GM18505 (cell line): ENCODE measurements at regions not wholly inside any gene's neighbourhood (a gene's known extent, or its start where the extent isn't known, plus 50 kb on each side); places are given as distances from the start of the nearest gene placed in this dataset.

Experiments used
- ATAC-seq: cut with Tn5 transposase; IDR thresholded peaks from one replicate; pipeline ENCODE4 v1.9.1; 2021; ENCODE audit not compliant: unreplicated experiment
- POLR2A ChIP-seq: IDR thresholded peaks from 4 replicates; pipeline ENCODE4 v1.6.1; 2011; ENCODE audit warnings: borderline replicate concordance; ENCODE audit not compliant: insufficient read depth, insufficient read length; ENCODE audit errors: extremely low read depth

DNA sequence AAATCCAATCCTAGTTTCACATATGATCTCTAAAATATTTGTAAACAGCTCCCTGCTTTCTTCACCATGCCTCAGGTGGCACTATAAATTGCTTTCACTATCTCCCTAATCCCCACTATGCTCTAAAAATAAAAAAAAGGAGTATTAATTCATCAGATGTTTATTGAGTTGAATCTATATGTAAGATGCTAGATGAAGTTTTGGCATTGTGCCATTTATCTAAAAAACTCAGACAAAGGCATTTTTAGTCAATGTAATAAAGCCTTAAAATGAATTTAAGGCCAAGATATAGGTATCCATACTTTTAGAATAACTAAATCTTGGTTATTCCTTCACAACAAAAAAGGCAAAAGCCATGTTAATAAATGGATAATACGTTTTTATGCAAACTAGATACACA, 373.9 kb downstream of the ETS1 start:
- no peak for ATAC-seq
- no peak for TF ChIP-seq POLR2A

DNA sequence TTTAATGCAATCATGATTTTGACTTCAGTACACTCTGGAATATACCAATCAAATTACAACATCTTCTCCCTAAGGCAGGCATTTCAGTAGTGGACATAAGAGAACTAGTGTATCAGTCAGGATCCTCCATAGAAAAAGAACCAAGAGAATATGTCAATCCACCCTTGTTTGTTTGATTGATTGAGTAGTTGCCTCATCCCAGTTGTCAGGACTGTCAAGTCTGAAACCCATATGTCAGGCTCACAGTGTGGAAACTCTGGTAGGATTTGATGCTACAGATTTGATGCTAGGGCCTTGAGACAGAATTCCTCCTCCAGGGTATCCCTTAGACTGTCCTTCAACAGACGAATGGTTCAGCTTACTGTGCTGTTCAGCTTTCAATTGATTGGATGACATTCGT, 375.0 kb downstream of the ETS1 start:
- ATAC-seq: no peak
- TF ChIP-seq POLR2A: no peak

DNA sequence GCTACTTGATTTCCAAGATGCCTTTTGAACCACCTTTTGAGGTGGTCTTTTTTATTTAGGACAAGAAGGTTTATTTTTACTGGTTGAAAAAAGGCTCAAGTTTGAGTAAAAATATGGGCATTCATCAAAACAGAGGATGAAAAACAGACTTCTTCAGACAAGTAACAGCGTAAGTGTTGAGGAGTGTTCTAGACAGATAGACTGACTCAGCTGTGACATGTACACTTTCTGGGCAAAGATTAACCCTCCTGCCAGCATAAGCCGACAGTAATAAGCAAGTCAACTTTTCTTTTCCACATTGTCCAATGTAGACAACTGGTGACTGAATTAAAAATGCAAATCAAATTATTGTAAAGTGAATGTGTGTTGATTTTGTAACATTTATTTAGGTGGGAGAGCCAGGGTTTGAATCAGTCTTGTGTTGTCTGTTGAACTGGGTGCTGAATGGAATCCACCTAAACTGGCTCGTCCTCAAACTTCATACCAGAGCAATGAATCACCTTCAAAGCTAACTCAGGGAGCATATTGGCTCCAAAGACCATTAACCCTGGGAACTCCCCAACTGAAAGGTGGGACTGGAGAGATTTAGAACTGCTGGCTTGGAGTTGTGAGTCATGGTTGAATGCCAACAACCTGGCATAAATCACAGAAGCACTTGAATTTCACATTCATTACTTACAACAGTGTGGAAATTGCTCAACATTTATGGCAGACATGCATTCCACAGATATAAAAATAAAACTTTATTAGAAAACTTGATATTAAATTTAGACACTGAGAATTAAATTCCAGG, 377.0 kb downstream of the ETS1 start:
- no peak for TF ChIP-seq POLR2A
- no peak for ATAC-seq

DNA sequence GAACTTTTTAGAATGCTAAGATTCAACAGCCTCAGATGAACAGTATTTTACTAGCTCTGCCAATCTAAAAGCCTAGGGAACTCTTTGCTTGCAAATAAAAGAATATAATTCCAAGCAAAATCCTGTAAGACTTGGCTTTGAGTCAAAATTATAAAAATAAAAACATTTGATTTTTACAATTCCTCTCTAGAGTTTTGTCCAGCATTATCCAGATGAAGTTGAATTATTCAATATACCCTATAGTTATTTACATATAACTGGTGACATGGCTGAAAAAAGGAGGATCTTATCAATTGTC, 378.3 kb downstream of the ETS1 start:
- no peak for TF ChIP-seq POLR2A
- ATAC-seq: no peak

DNA sequence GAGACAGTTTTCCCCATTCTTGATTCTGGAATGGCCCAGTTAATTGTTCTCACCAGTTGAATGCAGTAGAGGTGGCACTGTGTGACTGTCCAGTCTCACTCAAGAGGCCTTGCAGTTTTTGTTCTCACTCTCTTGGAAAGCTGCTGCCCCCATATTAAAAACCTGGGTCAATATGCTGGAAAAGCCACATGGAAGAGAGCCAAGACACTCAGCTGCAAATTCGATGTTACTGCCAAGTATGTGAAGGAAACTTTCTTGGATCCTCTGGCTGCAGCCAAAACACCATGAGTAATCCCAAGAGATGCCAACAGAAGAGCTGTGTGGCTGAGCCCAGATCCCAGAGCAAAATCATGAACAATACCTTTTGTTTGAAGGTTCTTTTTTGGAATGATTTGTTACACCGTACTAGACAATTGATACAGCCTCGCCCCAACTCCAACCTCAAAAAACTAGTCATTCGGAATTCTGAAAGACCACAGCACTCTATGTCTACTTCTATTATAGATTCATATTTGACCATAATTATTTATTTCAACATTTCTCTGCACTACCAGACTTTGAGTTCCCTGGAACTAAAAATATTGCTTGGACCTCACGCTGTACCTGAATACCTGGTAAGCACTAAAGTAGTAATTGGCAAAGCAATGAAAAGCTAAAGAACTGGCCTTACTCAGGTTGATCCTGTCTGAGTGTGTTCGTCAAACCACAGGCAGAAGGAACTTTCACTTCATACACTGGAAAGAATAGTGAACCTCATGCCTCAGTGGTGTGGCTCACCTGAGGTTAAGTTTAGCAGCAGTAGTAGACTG, 378.8 kb downstream of the ETS1 start:
- ATAC-seq: no peak
- no peak for TF ChIP-seq POLR2A

DNA sequence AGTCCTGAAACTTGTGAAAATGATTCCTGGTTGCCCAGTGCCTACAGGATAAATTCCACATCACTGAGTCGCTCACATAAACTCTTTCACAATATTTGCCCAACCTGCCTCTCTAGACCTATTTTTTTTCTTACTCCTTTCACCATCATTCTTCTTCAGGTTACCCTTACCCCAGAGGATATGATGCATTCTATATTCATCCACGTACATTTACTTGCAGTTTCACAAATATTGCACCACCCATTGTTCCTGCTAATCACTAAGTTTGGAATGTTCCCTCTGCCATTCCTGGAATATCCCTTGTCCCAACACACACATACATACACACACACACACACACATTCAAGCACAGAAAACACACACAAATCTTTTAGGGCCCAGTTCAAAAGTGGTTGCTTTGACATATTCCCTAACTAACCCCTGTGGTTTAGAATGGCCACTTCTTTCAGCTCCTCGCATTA, 379.5 kb downstream of the ETS1 start:
- no peak for ATAC-seq
- no peak for TF ChIP-seq POLR2A

DNA sequence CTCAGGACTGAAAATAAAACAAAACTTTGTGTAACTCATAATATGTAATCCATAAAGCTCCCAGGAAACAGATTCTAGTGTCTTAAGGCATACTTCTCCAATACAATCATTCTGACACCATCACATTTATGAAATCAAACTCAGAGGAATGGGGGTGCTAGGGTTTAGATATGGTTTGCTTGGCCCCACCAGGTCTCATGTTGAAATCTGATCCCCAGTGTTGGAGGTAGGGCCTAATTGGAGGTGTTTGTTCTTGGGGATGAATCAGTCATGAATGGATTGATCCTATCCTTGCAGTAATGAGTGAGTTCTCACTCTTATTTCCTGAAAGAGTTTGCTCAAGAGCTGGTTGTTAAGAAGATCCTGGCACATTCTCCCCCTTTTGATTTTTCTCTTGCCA, 380.9 kb downstream of the ETS1 start:
- TF ChIP-seq POLR2A: no peak
- ATAC-seq: no peak

DNA sequence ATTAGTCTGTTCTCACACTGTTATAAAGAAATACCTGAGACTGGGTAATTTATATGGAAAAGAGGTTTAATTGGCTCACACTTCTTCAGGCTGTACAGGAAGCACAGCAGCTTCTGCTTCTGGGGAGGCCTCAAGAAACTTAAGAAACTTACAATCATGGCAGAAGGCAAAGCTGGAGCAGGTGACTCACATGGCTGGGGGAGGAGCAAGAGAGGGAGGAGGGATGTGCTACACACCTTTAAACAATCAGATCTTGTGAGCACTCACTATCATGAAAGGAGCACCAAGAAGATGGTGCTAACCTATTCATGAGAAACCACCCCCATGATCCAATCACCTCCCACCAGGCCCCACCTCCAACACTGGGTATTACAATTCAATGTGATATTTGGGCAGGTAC, 381.6 kb downstream of the ETS1 start:
- no peak for ATAC-seq
- no peak for TF ChIP-seq POLR2A

DNA sequence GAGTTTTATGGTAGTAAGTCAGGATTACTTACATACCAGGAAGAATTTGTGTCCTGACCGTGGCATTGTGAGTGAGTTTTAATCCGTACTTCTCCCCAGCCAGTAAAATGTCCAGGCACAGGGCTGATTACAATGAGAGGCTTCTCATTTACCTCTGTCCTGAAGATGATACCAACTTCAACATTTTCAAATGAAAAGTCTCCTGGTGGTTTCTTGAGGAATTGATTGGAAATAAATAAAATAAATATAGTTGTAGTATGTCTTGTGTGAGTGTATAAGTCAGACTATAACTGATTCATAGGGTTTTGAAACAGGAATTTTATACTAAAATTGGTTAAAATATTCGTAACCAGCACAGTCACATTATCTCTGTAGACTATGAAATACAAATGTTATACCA, 382.5 kb downstream of the ETS1 start:
- ATAC-seq: no peak
- no peak for TF ChIP-seq POLR2A

DNA sequence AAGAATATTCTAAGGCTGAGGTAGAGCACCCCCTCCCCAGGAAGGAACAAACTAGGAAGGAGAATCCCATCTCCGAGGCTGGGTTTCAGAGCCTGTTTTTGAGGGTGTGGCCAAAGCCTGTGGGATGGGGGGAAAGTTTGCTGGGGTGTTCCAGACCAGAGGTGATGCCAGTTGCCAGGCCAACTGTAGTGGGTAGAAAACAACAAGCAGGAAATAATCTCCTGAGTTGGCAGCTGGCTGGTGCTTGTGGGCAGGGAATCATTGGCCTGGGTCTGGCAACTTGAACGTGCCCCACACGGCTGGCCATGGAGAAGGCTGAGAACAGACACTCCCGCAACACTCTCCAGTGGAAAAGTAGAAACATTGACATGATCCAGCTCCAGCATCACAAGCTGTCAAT, 385.6 kb downstream of the ETS1 start:
- no peak for TF ChIP-seq POLR2A
- no peak for ATAC-seq

DNA sequence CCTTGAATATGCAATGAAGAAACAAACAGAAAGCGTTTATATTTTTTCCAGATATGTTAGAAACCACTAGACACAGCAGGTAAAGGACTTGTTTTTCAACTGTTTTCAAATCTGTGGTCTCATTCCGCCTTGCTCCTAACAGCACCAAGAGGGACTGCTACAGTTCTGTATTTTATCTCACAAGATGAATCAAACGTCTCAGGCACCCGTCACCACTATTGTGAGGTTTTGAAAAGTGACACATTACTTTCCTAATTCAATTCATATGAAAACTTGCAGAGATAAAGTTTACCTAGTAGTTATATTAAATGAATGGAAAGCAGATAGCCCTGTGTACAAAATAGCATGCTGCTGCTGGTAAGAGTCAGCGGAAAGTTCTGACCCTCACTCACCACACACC, 386.3 kb downstream of the ETS1 start:
- ATAC-seq: no peak
- TF ChIP-seq POLR2A: no peak

DNA sequence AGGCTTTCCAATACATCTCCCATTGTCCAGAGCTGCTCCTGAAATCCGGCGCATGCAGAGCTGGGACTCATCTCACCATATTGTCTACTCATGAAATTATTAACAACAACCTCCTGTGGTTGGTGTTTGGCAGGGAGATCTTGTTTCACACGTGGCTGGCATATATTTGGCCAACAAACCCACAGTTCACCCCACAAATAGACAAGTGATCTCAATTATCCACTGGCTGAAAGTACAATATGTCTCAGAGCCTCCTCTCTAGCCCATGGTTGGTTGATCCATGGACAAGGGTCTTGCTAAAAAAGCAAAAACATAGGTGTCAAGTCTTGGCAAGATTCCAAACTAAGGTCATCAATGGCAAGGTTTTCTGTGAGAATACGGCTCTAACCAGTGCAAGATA, 386.9 kb downstream of the ETS1 start:
- TF ChIP-seq POLR2A: no peak
- no peak for ATAC-seq

DNA sequence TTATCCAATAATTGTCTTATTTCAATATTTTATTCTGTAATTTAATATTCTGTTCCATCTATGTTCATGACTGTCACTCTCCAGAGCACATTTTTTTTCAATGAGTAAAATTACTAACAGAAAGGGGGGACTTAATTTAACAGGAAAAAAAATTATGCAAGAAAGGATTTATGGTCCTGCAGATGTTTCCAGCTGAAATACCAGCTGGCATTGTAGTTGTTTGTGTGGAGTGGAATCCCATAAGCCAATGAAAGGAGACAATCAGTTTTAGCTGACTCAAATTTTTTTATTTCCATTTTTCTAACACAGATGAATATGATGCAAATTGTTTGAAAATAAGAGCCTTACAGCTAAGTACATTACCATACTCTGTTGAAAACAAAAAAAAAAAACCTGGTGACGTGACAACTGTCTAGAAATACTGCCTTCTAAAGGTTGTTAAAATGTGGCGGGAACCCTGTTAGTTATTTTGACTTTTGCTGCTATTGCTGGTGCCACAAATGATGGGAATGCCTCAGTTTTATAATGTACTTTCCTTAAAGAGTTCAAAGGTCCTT, 389.1 kb downstream of the ETS1 start:
- no peak for ATAC-seq

DNA sequence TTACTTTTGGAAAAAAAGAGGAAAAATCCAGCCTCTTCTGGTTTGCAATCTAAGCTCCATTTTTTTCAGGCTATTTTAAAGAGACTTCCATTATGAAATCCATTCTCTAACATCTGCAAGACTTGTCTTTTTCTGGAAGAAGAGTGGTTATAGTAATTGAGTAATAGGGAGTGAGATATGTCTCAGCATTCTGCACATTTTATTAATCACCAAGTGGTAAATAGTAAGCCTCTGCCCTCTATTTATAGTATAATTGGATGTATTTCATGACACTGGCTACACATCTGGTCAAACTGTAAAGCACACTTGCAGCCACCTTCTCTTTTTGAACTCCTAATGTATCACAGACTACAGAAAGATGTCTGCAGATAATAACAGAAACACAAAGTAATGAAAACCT, 391.1 kb downstream of the ETS1 start:
- no peak for ATAC-seq

More for the DNA sequence above, 389.1 kb downstream of the ETS1 start:
- TF ChIP-seq POLR2A: no peak

More for the DNA sequence above, 391.1 kb downstream of the ETS1 start:
- TF ChIP-seq POLR2A: no peak
